ENCODE measurements at regions not wholly inside any gene's neighbourhood (a gene's known extent, or its start where the extent isn't known, plus 50 kb on each side); places are given as distances from the start of the nearest gene placed in this dataset.

GRCh38 chr9:120184266-120184665 lies 395.7 kb downstream of the CDK5RAP2 start:
- TF ChIP-seq SP1 (IDR thresholded peaks at IDR 0.05; ENCODE audit: low read depth) = no peak
- TF ChIP-seq, protein P1, sequence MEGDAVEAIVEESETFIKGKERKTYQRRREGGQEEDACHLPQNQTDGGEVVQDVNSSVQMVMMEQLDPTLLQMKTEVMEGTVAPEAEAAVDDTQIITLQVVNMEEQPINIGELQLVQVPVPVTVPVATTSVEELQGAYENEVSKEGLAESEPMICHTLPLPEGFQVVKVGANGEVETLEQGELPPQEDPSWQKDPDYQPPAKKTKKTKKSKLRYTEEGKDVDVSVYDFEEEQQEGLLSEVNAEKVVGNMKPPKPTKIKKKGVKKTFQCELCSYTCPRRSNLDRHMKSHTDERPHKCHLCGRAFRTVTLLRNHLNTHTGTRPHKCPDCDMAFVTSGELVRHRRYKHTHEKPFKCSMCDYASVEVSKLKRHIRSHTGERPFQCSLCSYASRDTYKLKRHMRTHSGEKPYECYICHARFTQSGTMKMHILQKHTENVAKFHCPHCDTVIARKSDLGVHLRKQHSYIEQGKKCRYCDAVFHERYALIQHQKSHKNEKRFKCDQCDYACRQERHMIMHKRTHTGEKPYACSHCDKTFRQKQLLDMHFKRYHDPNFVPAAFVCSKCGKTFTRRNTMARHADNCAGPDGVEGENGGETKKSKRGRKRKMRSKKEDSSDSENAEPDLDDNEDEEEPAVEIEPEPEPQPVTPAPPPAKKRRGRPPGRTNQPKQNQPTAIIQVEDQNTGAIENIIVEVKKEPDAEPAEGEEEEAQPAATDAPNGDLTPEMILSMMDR (IDR thresholded peaks at IDR 0.05 in 2 of 3, conservative IDR thresholded peaks at IDR 0.05 in 1 of 3; ENCODE audit: borderline replicate concordance in 1 of 3, insufficient read depth in 1 of 3, low read depth in 2 of 3, low read length in 2 of 3) = no peak
- no peak for TF ChIP-seq EZH2 (IDR thresholded peaks at IDR 0.05)
- no peak for TF ChIP-seq TCF7L2 (IDR thresholded peaks at IDR 0.05; ENCODE audit: borderline replicate concordance, extremely low read depth, insufficient read depth, insufficient read length)
- TF ChIP-seq, protein P2, sequence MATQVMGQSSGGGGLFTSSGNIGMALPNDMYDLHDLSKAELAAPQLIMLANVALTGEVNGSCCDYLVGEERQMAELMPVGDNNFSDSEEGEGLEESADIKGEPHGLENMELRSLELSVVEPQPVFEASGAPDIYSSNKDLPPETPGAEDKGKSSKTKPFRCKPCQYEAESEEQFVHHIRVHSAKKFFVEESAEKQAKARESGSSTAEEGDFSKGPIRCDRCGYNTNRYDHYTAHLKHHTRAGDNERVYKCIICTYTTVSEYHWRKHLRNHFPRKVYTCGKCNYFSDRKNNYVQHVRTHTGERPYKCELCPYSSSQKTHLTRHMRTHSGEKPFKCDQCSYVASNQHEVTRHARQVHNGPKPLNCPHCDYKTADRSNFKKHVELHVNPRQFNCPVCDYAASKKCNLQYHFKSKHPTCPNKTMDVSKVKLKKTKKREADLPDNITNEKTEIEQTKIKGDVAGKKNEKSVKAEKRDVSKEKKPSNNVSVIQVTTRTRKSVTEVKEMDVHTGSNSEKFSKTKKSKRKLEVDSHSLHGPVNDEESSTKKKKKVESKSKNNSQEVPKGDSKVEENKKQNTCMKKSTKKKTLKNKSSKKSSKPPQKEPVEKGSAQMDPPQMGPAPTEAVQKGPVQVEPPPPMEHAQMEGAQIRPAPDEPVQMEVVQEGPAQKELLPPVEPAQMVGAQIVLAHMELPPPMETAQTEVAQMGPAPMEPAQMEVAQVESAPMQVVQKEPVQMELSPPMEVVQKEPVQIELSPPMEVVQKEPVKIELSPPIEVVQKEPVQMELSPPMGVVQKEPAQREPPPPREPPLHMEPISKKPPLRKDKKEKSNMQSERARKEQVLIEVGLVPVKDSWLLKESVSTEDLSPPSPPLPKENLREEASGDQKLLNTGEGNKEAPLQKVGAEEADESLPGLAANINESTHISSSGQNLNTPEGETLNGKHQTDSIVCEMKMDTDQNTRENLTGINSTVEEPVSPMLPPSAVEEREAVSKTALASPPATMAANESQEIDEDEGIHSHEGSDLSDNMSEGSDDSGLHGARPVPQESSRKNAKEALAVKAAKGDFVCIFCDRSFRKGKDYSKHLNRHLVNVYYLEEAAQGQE (IDR thresholded peaks at IDR 0.05; ENCODE audit: low read depth) = no peak
- TF ChIP-seq POLR2A (IDR thresholded peaks at IDR 0.05; ENCODE audit: borderline replicate concordance, extremely low read depth, insufficient read depth, insufficient read length) = no peak
- no peak for TF ChIP-seq FOSL1 (IDR thresholded peaks at IDR 0.05; ENCODE audit: low read depth)
- TF ChIP-seq EZH2phosphoT487 (IDR thresholded peaks at IDR 0.05; ENCODE audit: borderline replicate concordance) = no peak
- no peak for TF ChIP-seq CEBPB (IDR thresholded peaks at IDR 0.05; ENCODE audit: low read depth)
- TF ChIP-seq POLR2AphosphoS5 (IDR thresholded peaks at IDR 0.05; ENCODE audit: low read depth, low read length) = no peak

Measured in HCT116 (cell line).